MM.1S (cell line): ENCODE measurements at regions not wholly inside any gene's neighbourhood (a gene's known extent, or its start where the extent isn't known, plus 50 kb on each side); places are given as distances from the start of the nearest gene placed in this dataset.

Experiments used
- CTCF ChIP-seq: fragments of 300-600 bp; sonication (generic); IDR thresholded peaks from 2 replicates; pipeline ENCODE4 v1.5.1; 2016; ENCODE audit warnings: antibody characterized with exemption, low read length, mixed read lengths
- EZH2 ChIP-seq: fragments of 300-600 bp; sonication (generic); optimal IDR thresholded peaks from 2 replicates; pipeline ENCODE3; 2017; ENCODE audit warnings: low read depth, mild to moderate bottlenecking, antibody characterized with exemption, low read length, mixed read lengths
- EZH2phosphoT487 ChIP-seq: fragments of 300-600 bp; sonication (generic); IDR thresholded peaks from 2 replicates; pipeline ENCODE4 v1.6.1; 2018; ENCODE audit warnings: antibody characterized with exemption, low read length

- TF ChIP-seq CTCF (no peak), EZH2phosphoT487 (no peak), EZH2 (no peak)
Observed at GRCh38 chr4:8768357-8768999, 103.2 kb downstream of the HMX1 start.
